ENCODE measurements at regions not wholly inside any gene's neighbourhood (a gene's known extent, or its start where the extent isn't known, plus 50 kb on each side); places are given as distances from the start of the nearest gene placed in this dataset.

GRCh38 chr1:87878873-87879272 is 550.2 kb downstream of the LMO4 start:
- no peak for DNase-seq (ENCODE audit: low spot score)

GRCh38 chr1:87880098-87880760 is 551.5 kb downstream of the LMO4 start:
- no peak for DNase-seq (ENCODE audit: low spot score)

GRCh38 chr1:87880764-87881163 is 552.1 kb downstream of the LMO4 start:
- DNase-seq (ENCODE audit: low spot score): no peak

GRCh38 chr1:87883906-87884305 is 555.2 kb downstream of the LMO4 start:
- no peak for DNase-seq (ENCODE audit: low spot score)

- no peak for DNase-seq (ENCODE audit: low spot score)
Measured at GRCh38 chr1:87884581-87884980, 555.9 kb downstream of the LMO4 start.

- DNase-seq (ENCODE audit: low spot score): no peak
Measured at GRCh38 chr1:87885278-87886025, 556.8 kb downstream of the LMO4 start.

- no peak for DNase-seq (ENCODE audit: low spot score)
Measured at GRCh38 chr1:87887100-87887499, 558.4 kb downstream of the LMO4 start.

GRCh38 chr1:87888446-87888845 is 559.8 kb downstream of the LMO4 start:
- DNase-seq (ENCODE audit: low spot score): no peak

- DNase-seq (ENCODE audit: low spot score): no peak
Measured at GRCh38 chr1:87894062-87894461, 565.4 kb downstream of the LMO4 start.

GRCh38 chr1:87897481-87897880 is 568.8 kb downstream of the LMO4 start:
- DNase-seq (ENCODE audit: low spot score): no peak

GRCh38 chr1:87898431-87898830 is 569.8 kb downstream of the LMO4 start:
- DNase-seq (ENCODE audit: low spot score): no peak

- no peak for DNase-seq (ENCODE audit: low spot score)
Measured at GRCh38 chr1:87899017-87899416, 570.3 kb downstream of the LMO4 start.

GRCh38 chr1:87899746-87900145 is 571.1 kb downstream of the LMO4 start:
- DNase-seq (ENCODE audit: low spot score): no peak

GRCh38 chr1:87902830-87903229 is 574.1 kb downstream of the LMO4 start:
- DNase-seq (ENCODE audit: low spot score): peak; percentile 12

- DNase-seq (ENCODE audit: low spot score): no peak
Measured at GRCh38 chr1:87903242-87903641, 574.6 kb downstream of the LMO4 start.

- no peak for DNase-seq (ENCODE audit: low spot score)
Measured at GRCh38 chr1:87904651-87905050, 576.0 kb downstream of the LMO4 start.

- no peak for DNase-seq (ENCODE audit: low spot score)
Measured at GRCh38 chr1:87905651-87906050, 577.0 kb downstream of the LMO4 start.

- DNase-seq (ENCODE audit: low spot score): no peak
Measured at GRCh38 chr1:87906078-87906477, 577.4 kb downstream of the LMO4 start.

- DNase-seq (ENCODE audit: low spot score): no peak
Measured at GRCh38 chr1:87913361-87913760, 584.7 kb downstream of the LMO4 start.

GRCh38 chr1:87914396-87914795 is 585.7 kb downstream of the LMO4 start:
- no peak for DNase-seq (ENCODE audit: low spot score)

GRCh38 chr1:87915771-87916170 is 587.1 kb downstream of the LMO4 start:
- no peak for DNase-seq (ENCODE audit: low spot score)

GRCh38 chr1:87916965-87917364 is 588.3 kb downstream of the LMO4 start:
- DNase-seq (ENCODE audit: low spot score): peak; percentile 42

- DNase-seq (ENCODE audit: low spot score): no peak
Measured at GRCh38 chr1:87918398-87918797, 589.7 kb downstream of the LMO4 start.

GRCh38 chr1:87922885-87923284 is 594.2 kb downstream of the LMO4 start:
- DNase-seq (ENCODE audit: low spot score): no peak
